NCI-H510A treated with DMSO at 0.1 percent for 48 hours (cell line): ENCODE measurements at regions not wholly inside any gene's neighbourhood (a gene's known extent, or its start where the extent isn't known, plus 50 kb on each side); places are given as distances from the start of the nearest gene placed in this dataset.

Source experiments
- DNase-seq: peaks from one replicate; lab custom pipeline; 2025; lab: John Stamatoyannopoulos, UW

GRCh38 chr5:79871364-79872120, 119.5 kb downstream of the MTX3 start:
- DNase-seq, result no peak

GRCh38 chr5:79868163-79868670, 122.8 kb downstream of the MTX3 start:
- DNase-seq, result no peak

GRCh38 chr5:79865579-79865978, 125.5 kb downstream of the MTX3 start:
- no peak for DNase-seq

GRCh38 chr5:79864364-79864763, 126.7 kb downstream of the MTX3 start:
- no peak for DNase-seq

GRCh38 chr5:79859588-79859987, 131.5 kb downstream of the MTX3 start:
- no peak for DNase-seq

GRCh38 chr5:79858410-79858723, 132.7 kb downstream of the MTX3 start:
- DNase-seq, result no peak

- DNase-seq, result peak; percentile 3
Measured at GRCh38 chr5:79857714-79858409, 133.2 kb downstream of the MTX3 start.

GRCh38 chr5:79856456-79857055, 134.5 kb downstream of the MTX3 start:
- DNase-seq, result no peak

GRCh38 chr5:79853676-79854418, 137.2 kb downstream of the MTX3 start:
- DNase-seq, result no peak

GRCh38 chr5:79853028-79853427, 138.0 kb downstream of the MTX3 start:
- DNase-seq, result no peak

GRCh38 chr5:79851391-79851863, 139.6 kb downstream of the MTX3 start:
- no peak for DNase-seq

- DNase-seq, result no peak
Measured at GRCh38 chr5:79850941-79851340, 140.1 kb downstream of the MTX3 start.

- DNase-seq, result no peak
Measured at GRCh38 chr5:79850316-79850822, 140.7 kb downstream of the MTX3 start.

- no peak for DNase-seq
Measured at GRCh38 chr5:79849486-79850315, 141.4 kb downstream of the MTX3 start.
